GM21576 (cell line): ENCODE measurements at regions not wholly inside any gene's neighbourhood (a gene's known extent, or its start where the extent isn't known, plus 50 kb on each side); places are given as distances from the start of the nearest gene placed in this dataset.
A peak's percentile ranks its signal among the peaks of the same experiment; 100 is the strongest.

ENCODE experiments used
- ATAC-seq: cut with Tn5 transposase; IDR thresholded peaks from one replicate; pipeline ENCODE4 v1.9.1; 2021; ENCODE audit warnings: mild to moderate bottlenecking, moderate library complexity; ENCODE audit not compliant: unreplicated experiment

- ATAC-seq, result no peak
Observed at GRCh38 chr11:33617672-33618350, 82.8 kb downstream of the C11orf91 start.

GRCh38 chr11:33616552-33616951 lies 84.1 kb downstream of the C11orf91 start:
- ATAC-seq, result no peak

GRCh38 chr11:33615751-33616150 lies 84.9 kb downstream of the C11orf91 start:
- ATAC-seq, result no peak

GRCh38 chr11:33613404-33613803 lies 87.2 kb downstream of the C11orf91 start:
- no peak for ATAC-seq

GRCh38 chr11:33610903-33611302 lies 89.7 kb downstream of the C11orf91 start:
- ATAC-seq, result no peak

GRCh38 chr11:33608386-33608785 lies 92.2 kb downstream of the C11orf91 start:
- no peak for ATAC-seq

GRCh38 chr11:33606762-33607161 lies 93.9 kb downstream of the C11orf91 start:
- ATAC-seq, result no peak

- ATAC-seq, result no peak
Observed at GRCh38 chr11:33605703-33606102, 94.9 kb downstream of the C11orf91 start.

GRCh38 chr11:33598426-33599069 lies 102.1 kb downstream of the C11orf91 start:
- ATAC-seq, result no peak

- no peak for ATAC-seq
Observed at GRCh38 chr11:33594188-33594587, 106.4 kb downstream of the C11orf91 start.

- no peak for ATAC-seq
Observed at GRCh38 chr11:33590441-33590840, 110.2 kb downstream of the C11orf91 start.

GRCh38 chr11:33588056-33588455 lies 112.6 kb downstream of the C11orf91 start:
- no peak for ATAC-seq

GRCh38 chr11:33585586-33586209 lies 114.9 kb downstream of the C11orf91 start:
- ATAC-seq, result no peak

GRCh38 chr11:33582636-33583325 lies 117.8 kb downstream of the C11orf91 start:
- ATAC-seq, result no peak

- no peak for ATAC-seq
Observed at GRCh38 chr11:33579101-33579500, 121.5 kb downstream of the C11orf91 start.

GRCh38 chr11:33577204-33577603 lies 123.4 kb downstream of the C11orf91 start:
- ATAC-seq, result no peak

GRCh38 chr11:33575311-33575710 lies 125.3 kb downstream of the C11orf91 start:
- ATAC-seq, result peak; percentile 71

- ATAC-seq, result no peak
Observed at GRCh38 chr11:33574331-33574730, 126.3 kb downstream of the C11orf91 start.

GRCh38 chr11:33569333-33569732 lies 131.3 kb downstream of the C11orf91 start:
- ATAC-seq, result no peak

- no peak for ATAC-seq
Observed at GRCh38 chr11:33567004-33567403, 133.6 kb downstream of the C11orf91 start.

GRCh38 chr11:33564856-33565453 lies 135.7 kb downstream of the C11orf91 start:
- no peak for ATAC-seq
